NT2/D1 (cell line): ENCODE measurements at regions not wholly inside any gene's neighbourhood (a gene's known extent, or its start where the extent isn't known, plus 50 kb on each side); places are given as distances from the start of the nearest gene placed in this dataset.

Source experiments
- SUZ12 ChIP-seq: IDR thresholded peaks from 2 replicates; pipeline ENCODE4 v1.6.1; 2011; ENCODE audit not compliant: insufficient read length, insufficient read depth; ENCODE audit errors: extremely low read depth
- YY1 ChIP-seq: IDR thresholded peaks from 2 replicates; pipeline ENCODE4 v1.6.1; 2011; ENCODE audit not compliant: insufficient read length, insufficient read depth
- ZNF274 ChIP-seq: IDR thresholded peaks from 2 replicates; pipeline ENCODE4 v1.6.1; 2011; ENCODE audit warnings: mild to moderate bottlenecking, low read depth, low read length

DNA sequence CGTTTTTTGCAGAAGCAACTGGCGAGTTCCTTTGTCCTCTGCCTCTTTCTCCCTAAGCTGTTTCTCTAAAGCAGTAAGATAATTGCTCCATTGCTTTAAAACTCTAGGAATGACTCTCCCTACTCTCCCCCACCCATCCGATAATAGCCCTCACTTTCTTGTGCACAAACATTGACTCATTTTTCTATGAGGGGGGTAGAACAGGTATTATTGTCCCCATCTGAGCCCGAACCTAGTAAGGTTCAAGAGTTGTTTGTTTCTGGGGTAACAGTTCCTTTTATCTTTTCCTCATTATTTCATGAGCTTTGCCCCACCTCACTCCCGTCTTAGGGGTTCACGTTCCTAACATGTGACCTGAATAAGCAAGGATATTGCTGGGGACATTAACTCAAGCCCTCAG lies 190.6 kb downstream of the EMP1 start:
- TF ChIP-seq SUZ12 (no peak), YY1 (no peak), ZNF274 (no peak)
